CD4-positive, alpha-beta memory T cell (primary cell): ENCODE measurements at regions not wholly inside any gene's neighbourhood (a gene's known extent, or its start where the extent isn't known, plus 50 kb on each side); places are given as distances from the start of the nearest gene placed in this dataset.

Experiments used
- CTCF ChIA-PET: fragments of 350-600 bp; sonication (Branson Sonifier 250); formaldehyde crosslinking; loops from one replicate; lab custom pipeline; 2021; ENCODE audit warnings: inconsistent platforms; ENCODE audit not compliant: partially characterized antibody; lab: Charles Lee
- POLR2A ChIA-PET: fragments of 350-600 bp; sonication (Branson Sonifier 250); formaldehyde crosslinking; loops from one replicate; lab custom pipeline; 2021; ENCODE audit not compliant: partially characterized antibody; lab: Charles Lee
- DNase-seq, 5 donors: peaks; one replicate each; pipeline versions ENCODE4 v3.0.0 to v3.0.0-alpha.2; 2020 to 2022; ENCODE audit warnings: mixed read lengths in 1 of 5
- H3K27ac ChIP-seq: one replicate; pipeline ENCODE4 v1.7.0; 2013; ENCODE audit warnings: low read depth, low read length
- H3K27me3 ChIP-seq: 2 replicates; pipeline ENCODE4 v1.7.0; 2013; ENCODE audit warnings: mild to moderate bottlenecking, low read length, moderate library complexity; ENCODE audit not compliant: insufficient read depth
- H3K36me3 ChIP-seq: 2 replicates; pipeline ENCODE4 v1.7.0; 2013; ENCODE audit warnings: mild to moderate bottlenecking, low read length, moderate library complexity; ENCODE audit not compliant: insufficient read depth
- H3K4me1 ChIP-seq: 2 replicates; pipeline ENCODE4 v1.7.0; 2013; ENCODE audit warnings: mild to moderate bottlenecking, low read length, moderate library complexity; ENCODE audit not compliant: insufficient read depth
- H3K4me3 ChIP-seq, 2 donors: one replicate each; pipeline ENCODE4 v1.7.0; 2013; ENCODE audit warnings: low read length in 2 of 2, mild to moderate bottlenecking in 1 of 2
- H3K9me3 ChIP-seq, 2 donors: one replicate each; pipeline ENCODE4 v1.7.0; 2013; ENCODE audit warnings: low read length in 2 of 2, control low read depth in 1 of 2; ENCODE audit not compliant: control insufficient read depth in 1 of 2
- H3K27ac Mint-ChIP-seq, 7 donors: one replicate each; pipeline ENCODE4 v1.8.0; 2020 to 2021; ENCODE audit warnings: mixed read lengths in 7 of 7, mild to moderate bottlenecking in 6 of 7, inconsistent platforms in 3 of 7, moderate library complexity in 3 of 7
- H3K27me3 Mint-ChIP-seq, 2 donors: one replicate each; pipeline ENCODE4 v1.8.0; 2020 to 2021; ENCODE audit warnings: mixed read lengths in 2 of 2
- H3K36me3 Mint-ChIP-seq, 2 donors: one replicate each; pipeline ENCODE4 v1.8.0; 2020 to 2021; ENCODE audit warnings: mixed read lengths in 2 of 2, inconsistent platforms in 1 of 2, mild to moderate bottlenecking in 1 of 2
- H3K4me1 Mint-ChIP-seq, 4 donors: one replicate each; pipeline ENCODE4 v1.8.0; 2020 to 2021; ENCODE audit warnings: mixed read lengths in 4 of 4, mild to moderate bottlenecking in 1 of 4
- H3K4me3 Mint-ChIP-seq, 8 donors: one replicate each; pipeline ENCODE4 v1.8.0; 2020 to 2021; ENCODE audit warnings: mixed read lengths in 8 of 8, mild to moderate bottlenecking in 7 of 8, moderate library complexity in 6 of 8, inconsistent platforms in 3 of 8
- H3K9me3 Mint-ChIP-seq, 8 donors: one replicate each; pipeline ENCODE4 v1.8.0; 2020 to 2021; ENCODE audit warnings: mixed read lengths in 8 of 8, mild to moderate bottlenecking in 5 of 8, inconsistent platforms in 3 of 8, moderate library complexity in 1 of 8
- intact Hi-C: fragments of 100-400 bp; cut with micrococcal nuclease; formaldehyde crosslinking; loops from one replicate; pipeline ENCODE4 v1.15.1; 2023

GRCh38 chr3:118369892-118370491 lies 664.7 kb downstream of the IGSF11 start:
- Histone ChIP-seq H3K4me1 (no peaks in the 10 kb centered on the region), H3K4me3 (no peak overlapping the region), H3K9me3 (peaks cover 0 to 9% of the 10 kb centered on the region in 2 donors), H3K36me3 (no peaks in the 10 kb centered on the region), H3K27ac (no peak overlapping the region), H3K27me3 (no peaks in the 10 kb centered on the region)
- intact Hi-C loops: no loop called here
- Mint-ChIP-seq H3K4me3 (no peak overlapping the region), H3K4me1 (no peaks in the 10 kb centered on the region), H3K27ac (no peak overlapping the region), H3K36me3 (no peaks in the 10 kb centered on the region), H3K27me3 (no peaks in the 10 kb centered on the region), H3K9me3 (peaks cover 0 to 34% (median 16%) of the 10 kb centered on the region in 8 donors)
- ChIA-PET CTCF (no interaction called here), POLR2A (no interaction called here)
- DNase-seq: no peak

- H3K27ac ChIP-seq: no peak overlapping the region
- DNase-seq: no peak
- no peaks in the 10 kb centered on the region for H3K27me3 Mint-ChIP-seq
- H3K27me3 ChIP-seq: no peaks in the 10 kb centered on the region
- POLR2A ChIA-PET: no interaction called here
- no peaks in the 10 kb centered on the region for H3K9me3 ChIP-seq
- H3K4me3 ChIP-seq: no peak overlapping the region
- intact Hi-C loops: no loop called here
- peaks cover 0 to 15% (median 4%) of the 10 kb centered on the region in 8 donors for H3K9me3 Mint-ChIP-seq
- CTCF ChIA-PET: no interaction called here
- no peak overlapping the region for H3K27ac Mint-ChIP-seq
- H3K4me1 Mint-ChIP-seq: no peaks in the 10 kb centered on the region
- no peaks in the 10 kb centered on the region for H3K36me3 ChIP-seq
- no peak overlapping the region for H3K4me3 Mint-ChIP-seq
- H3K4me1 ChIP-seq: no peaks in the 10 kb centered on the region
- no peaks in the 10 kb centered on the region for H3K36me3 Mint-ChIP-seq
These were observed 654.1 kb downstream of the IGSF11 start for GRCh38 chr3:118380576-118380975.

- Mint-ChIP-seq H3K9me3 (peaks cover 0 to 6% (median 2%) of the 10 kb centered on the region in 8 donors), H3K36me3 (no peaks in the 10 kb centered on the region), H3K4me1 (no peaks in the 10 kb centered on the region), H3K27ac (no peak overlapping the region), H3K4me3 (no peak overlapping the region), H3K27me3 (no peaks in the 10 kb centered on the region)
- H3K4me3 ChIP-seq: no peak overlapping the region
- no peak overlapping the region for H3K27ac ChIP-seq
- no peak for DNase-seq
- H3K36me3 ChIP-seq: no peaks in the 10 kb centered on the region
- CTCF ChIA-PET: no interaction called here
- intact Hi-C loops: no loop called here
- no peaks in the 10 kb centered on the region for H3K9me3 ChIP-seq
- H3K27me3 ChIP-seq: no peaks in the 10 kb centered on the region
- POLR2A ChIA-PET: no interaction called here
- no peaks in the 10 kb centered on the region for H3K4me1 ChIP-seq
These were observed 638.2 kb downstream of the IGSF11 start for GRCh38 chr3:118396491-118396890.

GRCh38 chr3:118400086-118400485 lies 634.6 kb downstream of the IGSF11 start:
- intact Hi-C loops: no loop called here

GRCh38 chr3:118400886-118401285 lies 633.8 kb downstream of the IGSF11 start:
- ChIA-PET POLR2A (no interaction called here), CTCF (no interaction called here)
- H3K27ac Mint-ChIP-seq: no peak overlapping the region
- H3K36me3 ChIP-seq: no peaks in the 10 kb centered on the region
- H3K27ac ChIP-seq: no peak overlapping the region
- no peaks in the 10 kb centered on the region for H3K9me3 ChIP-seq
- H3K36me3 Mint-ChIP-seq: no peaks in the 10 kb centered on the region
- H3K27me3 Mint-ChIP-seq: no peaks in the 10 kb centered on the region
- DNase-seq: no peak
- H3K4me1 Mint-ChIP-seq: no peaks in the 10 kb centered on the region
- peaks cover 0 to 2% (median 0%) of the 10 kb centered on the region in 8 donors for H3K9me3 Mint-ChIP-seq
- intact Hi-C loops: no loop called here
- no peak overlapping the region for H3K4me3 Mint-ChIP-seq
- H3K4me3 ChIP-seq: no peak overlapping the region
- H3K4me1 ChIP-seq: no peaks in the 10 kb centered on the region
- H3K27me3 ChIP-seq: no peaks in the 10 kb centered on the region

More at GRCh38 chr3:118400086-118400485, 634.6 kb downstream of the IGSF11 start:
- POLR2A ChIA-PET: no interaction called here
- Mint-ChIP-seq H3K9me3 (peaks cover 0 to 6% (median 0%) of the 10 kb centered on the region in 8 donors), H3K4me3 (no peak overlapping the region), H3K4me1 (no peaks in the 10 kb centered on the region), H3K27ac (no peak overlapping the region), H3K36me3 (no peaks in the 10 kb centered on the region), H3K27me3 (no peaks in the 10 kb centered on the region)
- Histone ChIP-seq H3K27ac (no peak overlapping the region), H3K4me3 (no peak overlapping the region), H3K9me3 (no peaks in the 10 kb centered on the region), H3K27me3 (no peaks in the 10 kb centered on the region), H3K36me3 (no peaks in the 10 kb centered on the region), H3K4me1 (no peaks in the 10 kb centered on the region)
- no peak for DNase-seq
- CTCF ChIA-PET: no interaction called here

- Mint-ChIP-seq H3K4me3 (no peak overlapping the region), H3K27ac (no peak overlapping the region)
- intact Hi-C loops: no loop called here
These were observed 632.8 kb downstream of the IGSF11 start for GRCh38 chr3:118401887-118402286.

GRCh38 chr3:118402971-118403370 lies 631.7 kb downstream of the IGSF11 start:
- no peaks in the 10 kb centered on the region for H3K36me3 ChIP-seq
- H3K9me3 Mint-ChIP-seq: peaks cover 0 to 3% (median 0%) of the 10 kb centered on the region in 8 donors
- DNase-seq: no peak
- no peaks in the 10 kb centered on the region for H3K4me1 ChIP-seq
- ChIA-PET CTCF (no interaction called here), POLR2A (no interaction called here)
- intact Hi-C loops: no loop called here
- no peaks in the 10 kb centered on the region for H3K27me3 Mint-ChIP-seq
- H3K27me3 ChIP-seq: no peaks in the 10 kb centered on the region
- H3K4me1 Mint-ChIP-seq: no peaks in the 10 kb centered on the region
- H3K4me3 Mint-ChIP-seq: no peak overlapping the region
- no peak overlapping the region for H3K27ac Mint-ChIP-seq
- H3K27ac ChIP-seq: no peak overlapping the region
- no peak overlapping the region for H3K4me3 ChIP-seq
- H3K9me3 ChIP-seq: no peaks in the 10 kb centered on the region
- H3K36me3 Mint-ChIP-seq: no peaks in the 10 kb centered on the region

More at GRCh38 chr3:118401887-118402286, 632.8 kb downstream of the IGSF11 start:
- DNase-seq: no peak
- no peaks in the 10 kb centered on the region for H3K4me1 Mint-ChIP-seq
- Histone ChIP-seq H3K36me3 (no peaks in the 10 kb centered on the region), H3K4me1 (no peaks in the 10 kb centered on the region), H3K27ac (no peak overlapping the region), H3K9me3 (no peaks in the 10 kb centered on the region), H3K4me3 (no peak overlapping the region), H3K27me3 (no peaks in the 10 kb centered on the region)
- H3K27me3 Mint-ChIP-seq: no peaks in the 10 kb centered on the region
- CTCF ChIA-PET: no interaction called here
- H3K9me3 Mint-ChIP-seq: peaks cover 0 to 3% (median 0%) of the 10 kb centered on the region in 8 donors
- POLR2A ChIA-PET: no interaction called here
- H3K36me3 Mint-ChIP-seq: no peaks in the 10 kb centered on the region
